SK-N-SH treated with all-trans-retinoic acid at 6 μM for 48 hours (cell line): ENCODE measurements at regions not wholly inside any gene's neighbourhood (a gene's known extent, or its start where the extent isn't known, plus 50 kb on each side); places are given as distances from the start of the nearest gene placed in this dataset.

Experiments
- ATAC-seq: fragments of 200-7000 bp; cut with Tn5 transposase; 3 replicates; pipeline ENCODE4 v1.9.1; 2020; ENCODE audit warnings: mild to moderate bottlenecking, moderate library complexity
- ARNTL ChIP-seq: fragments of 450-650 bp; formaldehyde crosslinking; IDR thresholded peaks from 2 replicates; pipeline ENCODE4 v1.5.0; 2020; ENCODE audit warnings: low read depth, mild to moderate bottlenecking, moderate library complexity, borderline replicate concordance
- CREB5 ChIP-seq: fragments of 250-450 bp; sonication (Bioruptor Pico); IDR thresholded peaks from 2 replicates; pipeline ENCODE4 v1.5.1; 2020; ENCODE audit warnings: low read depth, mild to moderate bottlenecking, moderate library complexity
- CSDC2 ChIP-seq: fragments of 250-450 bp; sonication (Bioruptor Pico); IDR thresholded peaks from 2 replicates; pipeline ENCODE4 v1.5.0; 2020; ENCODE audit warnings: mild to moderate bottlenecking, moderate library complexity
- CSRNP3 ChIP-seq: fragments of 250-450 bp; sonication (Bioruptor Pico); IDR thresholded peaks from 2 replicates; pipeline ENCODE4 v1.5.1; 2021; ENCODE audit warnings: mild to moderate bottlenecking, moderate library complexity
- ISL1 ChIP-seq: fragments of 250-450 bp; sonication (Bioruptor Pico); IDR thresholded peaks from 2 replicates; pipeline ENCODE4 v2.1.2; 2022; ENCODE audit warnings: mild to moderate bottlenecking, moderate library complexity
- OSR1 ChIP-seq: fragments of 250-450 bp; sonication (Bioruptor Pico); IDR thresholded peaks from 2 replicates; pipeline ENCODE4 v1.8.0; 2022; ENCODE audit warnings: moderate library complexity, mild to moderate bottlenecking, inconsistent platforms
- PATZ1 ChIP-seq: fragments of 250-450 bp; sonication (Bioruptor Pico); IDR thresholded peaks from 2 replicates; pipeline ENCODE4 v1.8.0; 2020; ENCODE audit warnings: mild to moderate bottlenecking, moderate library complexity, borderline replicate concordance
- POU6F1 ChIP-seq: fragments of 250-450 bp; sonication (Bioruptor Pico); IDR thresholded peaks from 2 replicates; pipeline ENCODE4 v1.8.0; 2021; ENCODE audit warnings: low read depth, mild to moderate bottlenecking, moderate library complexity, borderline replicate concordance
- PPARA ChIP-seq: fragments of 250-450 bp; sonication (Bioruptor Pico); IDR thresholded peaks from 2 replicates; pipeline ENCODE4 v1.5.0; 2020; ENCODE audit warnings: mild to moderate bottlenecking, borderline replicate concordance
- RARB ChIP-seq: fragments of 250-450 bp; sonication (Bioruptor Pico); IDR thresholded peaks from 2 replicates; pipeline ENCODE4 v1.8.0; 2021; ENCODE audit warnings: mild to moderate bottlenecking, moderate library complexity
- SNAI2 ChIP-seq: fragments of 250-450 bp; sonication (Bioruptor Pico); IDR thresholded peaks from 2 replicates; pipeline ENCODE4 v1.5.0; 2020; ENCODE audit warnings: mild to moderate bottlenecking, moderate library complexity
- TCF4 ChIP-seq: fragments of 250-450 bp; sonication (Bioruptor Pico); IDR thresholded peaks from 2 replicates; pipeline ENCODE4 v1.8.0; 2021; ENCODE audit warnings: mild to moderate bottlenecking, moderate library complexity, borderline replicate concordance
- TOX ChIP-seq: fragments of 250-450 bp; sonication (Bioruptor Pico); IDR thresholded peaks from 2 replicates; pipeline ENCODE4 v1.8.0; 2021; ENCODE audit warnings: mild to moderate bottlenecking, moderate library complexity, borderline replicate concordance
- TSHZ2 ChIP-seq: fragments of 250-450 bp; sonication (Bioruptor Pico); IDR thresholded peaks from 2 replicates; pipeline ENCODE4 v1.5.0; 2020; ENCODE audit warnings: mild to moderate bottlenecking, moderate library complexity
- ZC3H10 ChIP-seq: fragments of 250-450 bp; sonication (Bioruptor Pico); IDR thresholded peaks from 2 replicates; pipeline ENCODE4 v1.5.1; 2021; ENCODE audit warnings: mild to moderate bottlenecking, moderate library complexity
- ZFP3 ChIP-seq: fragments of 250-450 bp; sonication (Bioruptor Pico); IDR thresholded peaks from 2 replicates; pipeline ENCODE4 v1.5.0; 2020; ENCODE audit warnings: mild to moderate bottlenecking, moderate library complexity
- ZFP30 ChIP-seq: fragments of 450-650 bp; formaldehyde crosslinking; IDR thresholded peaks from 2 replicates; pipeline ENCODE4 v1.5.0; 2022; ENCODE audit warnings: mild to moderate bottlenecking, moderate library complexity
- ZNF565 ChIP-seq: fragments of 450-650 bp; formaldehyde crosslinking; conservative IDR thresholded peaks from 2 replicates; pipeline ENCODE4 v1.5.0; 2020; ENCODE audit warnings: low read depth, mild to moderate bottlenecking, moderate library complexity
- ZNF70 ChIP-seq: fragments of 450-650 bp; formaldehyde crosslinking; IDR thresholded peaks from 2 replicates; pipeline ENCODE4 v1.5.0; 2020; ENCODE audit warnings: mild to moderate bottlenecking, moderate library complexity
- ZNF8 ChIP-seq: fragments of 450-650 bp; formaldehyde crosslinking; IDR thresholded peaks from 2 replicates; pipeline ENCODE4 v1.5.0; 2020; ENCODE audit warnings: mild to moderate bottlenecking, moderate library complexity

GRCh38 chr5:87102841-87103240 is 164.8 kb upstream of the RASA1 start (continued):
- no peak for TF ChIP-seq PPARA (CRISPR knock-in tag)
- TF ChIP-seq ZNF70 (CRISPR knock-in tag) = no peak
- TF ChIP-seq CSRNP3 (CRISPR knock-in tag) = no peak
- no peak for TF ChIP-seq ZFP30 (CRISPR knock-in tag)

- ATAC-seq = no peak
- TF ChIP-seq ZFP3 (no peak), ZNF70 (CRISPR knock-in tag) (no peak), ARNTL (CRISPR knock-in tag) (no peak), SNAI2 (CRISPR knock-in tag) (no peak), ISL1 (CRISPR knock-in tag) (no peak), OSR1 (CRISPR knock-in tag) (no peak), PATZ1 (CRISPR knock-in tag) (no peak), TOX (CRISPR knock-in tag) (no peak), ZFP30 (CRISPR knock-in tag) (no peak), ZNF565 (CRISPR knock-in tag) (no peak), ZC3H10 (CRISPR knock-in tag) (no peak), CSRNP3 (CRISPR knock-in tag) (no peak), CSDC2 (no peak), TCF4 (no peak), RARB (CRISPR knock-in tag) (no peak), CREB5 (no peak), POU6F1 (no peak)
Measured at GRCh38 chr5:87103616-87104287, 163.9 kb upstream of the RASA1 start.

- no peak for ATAC-seq
- TF ChIP-seq POU6F1 (no peak), OSR1 (CRISPR knock-in tag) (no peak), CSDC2 (no peak), CREB5 (no peak), ZNF70 (CRISPR knock-in tag) (no peak), ZFP3 (no peak), ZC3H10 (CRISPR knock-in tag) (no peak), ZNF565 (CRISPR knock-in tag) (no peak), RARB (CRISPR knock-in tag) (no peak), PPARA (CRISPR knock-in tag) (no peak), ZNF8 (CRISPR knock-in tag) (no peak), TOX (CRISPR knock-in tag) (no peak), SNAI2 (CRISPR knock-in tag) (no peak), TSHZ2 (CRISPR knock-in tag) (no peak), PATZ1 (CRISPR knock-in tag) (no peak)
Measured at GRCh38 chr5:87105577-87105976, 162.1 kb upstream of the RASA1 start.
